OCI-LY1 (cell line): ENCODE measurements at regions not wholly inside any gene's neighbourhood (a gene's known extent, or its start where the extent isn't known, plus 50 kb on each side); places are given as distances from the start of the nearest gene placed in this dataset.

Experiments used
- H2AFZ ChIP-seq: fragments of 200-600 bp; sonication (generic), shearing (Covaris generic); 2 replicates; pipeline ENCODE4 v1.6.0; 2014; ENCODE audit warnings: antibody characterized with exemption, mild to moderate bottlenecking, low read length
- H3F3A ChIP-seq: fragments of 200-600 bp; sonication (generic), shearing (Covaris generic); 2 replicates; pipeline ENCODE4 v1.6.0; 2014; ENCODE audit warnings: mild to moderate bottlenecking, antibody characterized with exemption, low read length, moderate library complexity; ENCODE audit not compliant: insufficient read depth
- H3K27ac ChIP-seq: fragments of 200-600 bp; sonication (generic); 2 replicates; pipeline ENCODE4 v1.5.1; 2014; ENCODE audit warnings: low read length, mixed run types, mild to moderate bottlenecking, low read depth; ENCODE audit not compliant: poor library complexity, severe bottlenecking
- H3K27me3 ChIP-seq: fragments of 200-600 bp; sonication (generic); 2 replicates; pipeline ENCODE4 v1.6.0; 2014; ENCODE audit warnings: antibody characterized with exemption, mild to moderate bottlenecking, low read length, moderate library complexity; ENCODE audit not compliant: insufficient read depth
- H3K36me3 ChIP-seq: fragments of 200-600 bp; sonication (generic); 2 replicates; pipeline ENCODE4 v1.6.1; 2014; ENCODE audit warnings: mild to moderate bottlenecking, antibody characterized with exemption, low read length, moderate library complexity, mixed read lengths; ENCODE audit not compliant: insufficient read depth
- H3K4me1 ChIP-seq: fragments of 200-600 bp; sonication (generic); 2 replicates; pipeline ENCODE4 v1.5.1; 2014; ENCODE audit warnings: mild to moderate bottlenecking, low read length, moderate library complexity; ENCODE audit not compliant: insufficient read depth, severe bottlenecking
- H3K4me2 ChIP-seq: fragments of 200-600 bp; sonication (generic), shearing (Covaris generic); 2 replicates; pipeline ENCODE4 v1.6.1; 2014; ENCODE audit warnings: low read length
- H3K4me3 ChIP-seq: fragments of 200-600 bp; sonication (generic); 2 replicates; pipeline ENCODE4 v1.5.1; 2014; ENCODE audit warnings: low read length, low read depth, mild to moderate bottlenecking, mixed read lengths; ENCODE audit not compliant: poor library complexity, severe bottlenecking
- H3K79me2 ChIP-seq: fragments of 200-600 bp; shearing (Covaris generic); 2 replicates; pipeline ENCODE4 v1.6.1; 2016; ENCODE audit warnings: mixed run types, low read length, mixed read lengths; ENCODE audit not compliant: insufficient read depth
- H3K9ac ChIP-seq: fragments of 200-600 bp; sonication (generic), shearing (Covaris generic); 2 replicates; pipeline ENCODE4 v1.6.1; 2014; ENCODE audit warnings: mild to moderate bottlenecking, low read length, mixed read lengths
- H3K9me2 ChIP-seq: fragments of 200-600 bp; sonication (generic), shearing (Covaris generic); 2 replicates; pipeline ENCODE4 v1.6.1; 2014; ENCODE audit warnings: low read depth, mild to moderate bottlenecking, low read length, mixed read lengths
- H3K9me3 ChIP-seq: fragments of 200-600 bp; shearing (Covaris generic); 2 replicates; pipeline ENCODE4 v1.6.1; 2014; ENCODE audit warnings: low read length, mixed read lengths
- H4K20me1 ChIP-seq: fragments of 200-600 bp; sonication (generic), shearing (Covaris generic); 2 replicates; pipeline ENCODE4 v1.6.0; 2016; ENCODE audit warnings: mild to moderate bottlenecking, low read length; ENCODE audit not compliant: insufficient read depth
- CTCF ChIP-seq: fragments of 200-600 bp; sonication (generic), shearing (Covaris generic); IDR thresholded peaks from 2 replicates; pipeline ENCODE4 v1.5.1; 2017; ENCODE audit warnings: mild to moderate bottlenecking, antibody characterized with exemption, low read length, moderate library complexity, mixed read lengths
- EZH2 ChIP-seq: fragments of 200-600 bp; sonication (generic), shearing (Covaris generic); IDR thresholded peaks from 2 replicates; pipeline ENCODE4 v1.8.0; 2017; ENCODE audit warnings: borderline replicate concordance, mixed run types, mild to moderate bottlenecking, antibody characterized with exemption, low read length, moderate library complexity, mixed read lengths

- TF ChIP-seq EZH2 (no peak), CTCF (no peak)
- Histone ChIP-seq H3K9ac (no peak overlapping the region), H3K36me3 (no peaks in the 10 kb centered on the region), H3K27ac (no peak overlapping the region), H3K4me1 (no peaks in the 10 kb centered on the region), H4K20me1 (no peaks in the 10 kb centered on the region), H2AFZ (no peak overlapping the region), H3K27me3 (no peaks in the 10 kb centered on the region), H3K4me2 (no peak overlapping the region), H3F3A (no peaks in the 10 kb centered on the region), H3K4me3 (no peak overlapping the region), H3K79me2 (no peaks in the 10 kb centered on the region), H3K9me2 (no peaks in the 10 kb centered on the region), H3K9me3 (no peaks in the 10 kb centered on the region)
These were observed 279.3 kb downstream of the SETD4 start for GRCh38 chr21:35780983-35781382.

GRCh38 chr21:35779690-35780570, 280.4 kb downstream of the SETD4 start:
- Histone ChIP-seq H3K36me3 (no peaks in the 10 kb centered on the region), H4K20me1 (no peaks in the 10 kb centered on the region), H3K4me1 (no peaks in the 10 kb centered on the region), H3K4me3 (no peak overlapping the region), H3K27me3 (no peaks in the 10 kb centered on the region), H3K9me2 (no peaks in the 10 kb centered on the region), H3K79me2 (no peaks in the 10 kb centered on the region), H2AFZ (no peak overlapping the region), H3F3A (no peaks in the 10 kb centered on the region), H3K4me2 (no peak overlapping the region), H3K9me3 (no peaks in the 10 kb centered on the region), H3K27ac (no peak overlapping the region), H3K9ac (no peak overlapping the region)
- no peak for TF ChIP-seq CTCF
- no peak for TF ChIP-seq EZH2

GRCh38 chr21:35779167-35779566, 281.2 kb downstream of the SETD4 start:
- H3F3A ChIP-seq: no peaks in the 10 kb centered on the region
- H3K4me2 ChIP-seq: no peak overlapping the region
- H3K9ac ChIP-seq: no peak overlapping the region
- H3K4me1 ChIP-seq: no peaks in the 10 kb centered on the region
- H3K27me3 ChIP-seq: no peaks in the 10 kb centered on the region
- H3K4me3 ChIP-seq: no peak overlapping the region
- H3K9me2 ChIP-seq: no peaks in the 10 kb centered on the region
- no peaks in the 10 kb centered on the region for H4K20me1 ChIP-seq
- no peaks in the 10 kb centered on the region for H3K79me2 ChIP-seq
- H3K27ac ChIP-seq: no peak overlapping the region
- no peak overlapping the region for H2AFZ ChIP-seq
- H3K9me3 ChIP-seq: no peaks in the 10 kb centered on the region
- no peaks in the 10 kb centered on the region for H3K36me3 ChIP-seq
- TF ChIP-seq CTCF (no peak), EZH2 (no peak)
